Transverse colon (tissue), 4 donors: ENCODE measurements at regions not wholly inside any gene's neighbourhood (a gene's known extent, or its start where the extent isn't known, plus 50 kb on each side); places are given as distances from the start of the nearest gene placed in this dataset.

Source experiments
- DNase-seq: peaks from one replicate; pipeline ENCODE4 v3.0.0-alpha.2; 2019
- H3K27ac ChIP-seq, 4 donors: fragments of 200-600 bp; sonication (generic); 2 replicates each; pipeline ENCODE4 v1.5.1; 2016 to 2018; ENCODE audit warnings: inconsistent platforms in 4 of 4
- H3K27me3 ChIP-seq: fragments of 200-600 bp; sonication (generic); 2 replicates; pipeline ENCODE4 v1.5.1; 2017; ENCODE audit warnings: inconsistent platforms
- H3K36me3 ChIP-seq, 4 donors: fragments of 200-600 bp; sonication (generic); 2 replicates each; pipeline ENCODE4 v1.5.1; 2017 to 2019; ENCODE audit warnings: inconsistent platforms in 4 of 4
- H3K4me1 ChIP-seq, 4 donors: fragments of 200-600 bp; sonication (generic); 2 replicates each; pipeline ENCODE4 v1.5.1; 2017 to 2020; ENCODE audit warnings: inconsistent platforms in 4 of 4
- H3K4me3 ChIP-seq, 4 donors: fragments of 200-600 bp; sonication (generic); 1 replicate in 1 of 4; 2 replicates in 3 of 4; pipeline versions ENCODE4 v1.5.1 to v1.6.1; 2017 to 2019; ENCODE audit warnings: inconsistent platforms in 4 of 4
- H3K9me3 ChIP-seq, 2 donors: fragments of 200-600 bp; sonication (generic); 2 replicates each; pipeline ENCODE4 v1.5.1; 2017 to 2019; ENCODE audit warnings: inconsistent platforms in 2 of 2
- CTCF ChIP-seq, 5 experiments: fragments of 200-600 bp in 3 of 5; fragments of 450-650 bp in 2 of 5; sonication (generic) in 3 of 5; IDR thresholded peaks; 1 replicate in 2 of 5; 2 replicates in 3 of 5; pipeline ENCODE4 v1.5.1; 2016 to 2017; ENCODE audit warnings: antibody characterized with exemption in 5 of 5, inconsistent platforms in 3 of 5, mild to moderate bottlenecking in 2 of 5, moderate library complexity in 1 of 5
- EP300 ChIP-seq: sonication (generic); formaldehyde crosslinking; IDR thresholded peaks from one replicate; pipeline ENCODE4 v1.6.1; 2017; ENCODE audit warnings: antibody characterized with exemption, low read depth
- POLR2A ChIP-seq: fragments of 450-650 bp; IDR thresholded peaks from one replicate; pipeline ENCODE4 v1.6.1; 2016; ENCODE audit warnings: antibody characterized with exemption, mild to moderate bottlenecking, moderate library complexity
- POLR2AphosphoS5 ChIP-seq, 3 donors: sonication (generic); formaldehyde crosslinking; IDR thresholded peaks; one replicate each; pipeline ENCODE4 v1.6.1; 2016; ENCODE audit warnings: antibody characterized with exemption in 3 of 3
- WGBS, 2 donors: methylation state at CpG; one replicate each; pipeline ENCODE4 v1.1.5; 2018; ENCODE audit warnings: low coverage in 1 of 2; 5-methylcytosine and 5-hydroxymethylcytosine counted together
- in situ Hi-C, 4 donors: fragments of 200-750 bp; cut with MboI; loops; one replicate each; pipeline versions ENCODE4 v1.15.0 to v1.15.1; 2017; ENCODE audit warnings: low sequenced_read_pairs in 3 of 4, low pct_ligation_motif_present in 1 of 4, low pct_unique_long_range_greater_than_20kb in 1 of 4
- intact Hi-C: fragments of 100-400 bp; cut with DNase I; formaldehyde crosslinking; loops from one replicate; pipeline ENCODE4 v1.15.1; 2023; ENCODE audit warnings: low total_unique reads

- TF ChIP-seq EP300 (no peak), POLR2AphosphoS5 (IDR thresholded peaks at IDR 0.05) (no peak), CTCF (IDR thresholded peaks at IDR 0.05) (no peak), POLR2A (no peak)
- 88 to 92% methylated on average over 6 of the region's 6 CpGs for WGBS, 2 donors
These were observed 58.3 kb upstream of the ERCC6L2 start for GRCh38 chr9:95817205-95817604.

DNA sequence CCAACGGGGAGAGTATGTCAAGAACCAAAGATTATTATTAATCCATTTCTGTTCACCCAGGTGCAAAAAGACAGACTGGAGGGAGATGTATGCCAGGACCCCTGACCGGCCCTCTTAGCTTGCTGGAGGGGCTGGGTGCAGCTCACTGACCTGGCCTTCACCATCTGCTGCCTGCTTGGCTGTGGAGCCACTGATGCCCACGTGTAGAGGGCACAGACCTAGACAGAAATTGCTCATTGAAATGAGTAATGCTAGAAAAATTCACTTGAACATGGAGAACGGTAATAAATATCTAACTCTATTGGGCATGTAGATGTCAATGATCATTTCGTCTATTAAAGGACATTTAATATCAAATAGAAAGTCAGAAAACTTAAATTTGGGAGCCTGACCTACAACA is 58.8 kb upstream of the ERCC6L2 start:
- Histone ChIP-seq H3K9me3 (no peaks in the 10 kb centered on the region), H3K27me3 (no peaks in the 10 kb centered on the region), H3K4me1 (no peaks in the 10 kb centered on the region), H3K4me3 (no peak overlapping the region), H3K36me3 (no peaks in the 10 kb centered on the region), H3K27ac (no peak overlapping the region)
- DNase-seq = no peak
- intact Hi-C loops = no loop called here
- 88 to 94% methylated on average over 5 of the region's 5 CpGs for WGBS, 2 donors
- in situ Hi-C loops = no loop called here
- TF ChIP-seq EP300 (no peak), CTCF (IDR thresholded peaks at IDR 0.05) (no peak), POLR2AphosphoS5 (IDR thresholded peaks at IDR 0.05) (no peak), POLR2A (no peak)

More at GRCh38 chr9:95817205-95817604, 58.3 kb upstream of the ERCC6L2 start:
- Histone ChIP-seq H3K27me3 (no peaks in the 10 kb centered on the region), H3K9me3 (no peaks in the 10 kb centered on the region), H3K36me3 (no peaks in the 10 kb centered on the region), H3K4me3 (no peak overlapping the region), H3K27ac (no peak overlapping the region), H3K4me1 (no peaks in the 10 kb centered on the region)
- intact Hi-C loops = no loop called here
- in situ Hi-C loops = no loop called here
- no peak for DNase-seq

GRCh38 chr9:95815961-95816360 is 59.5 kb upstream of the ERCC6L2 start:
- in situ Hi-C loops (no loop called here), intact Hi-C loops (no loop called here)
- H3K36me3 ChIP-seq = no peaks in the 10 kb centered on the region
- H3K27ac ChIP-seq = no peak overlapping the region
- H3K9me3 ChIP-seq = no peaks in the 10 kb centered on the region
- TF ChIP-seq EP300 = no peak
- TF ChIP-seq CTCF (IDR thresholded peaks at IDR 0.05) = no peak
- TF ChIP-seq POLR2AphosphoS5 (IDR thresholded peaks at IDR 0.05) = no peak
- no peak for TF ChIP-seq POLR2A
- WGBS, 2 donors = 91 to 92% methylated on average over 5 to 17 of the region's 17 CpGs
- H3K4me1 ChIP-seq = no peaks in the 10 kb centered on the region
- DNase-seq = no peak
- no peaks in the 10 kb centered on the region for H3K27me3 ChIP-seq
- H3K4me3 ChIP-seq = no peak overlapping the region

GRCh38 chr9:95815133-95815532 is 60.4 kb upstream of the ERCC6L2 start:
- TF ChIP-seq CTCF (IDR thresholded peaks at IDR 0.05) (no peak), POLR2AphosphoS5 (IDR thresholded peaks at IDR 0.05) (no peak), POLR2A (no peak), EP300 (no peak)
- no peak overlapping the region for H3K27ac ChIP-seq
- no peaks in the 10 kb centered on the region for H3K9me3 ChIP-seq
- intact Hi-C loops = no loop called here
- no peaks in the 10 kb centered on the region for H3K4me1 ChIP-seq
- in situ Hi-C loops = no loop called here
- WGBS, 2 donors = 77 to 81% methylated on average over 9 to 17 of the region's 17 CpGs
- DNase-seq = no peak
- H3K4me3 ChIP-seq = no peak overlapping the region
- no peaks in the 10 kb centered on the region for H3K36me3 ChIP-seq
- H3K27me3 ChIP-seq = no peaks in the 10 kb centered on the region
